IMR-90 (cell line): ENCODE measurements at regions not wholly inside any gene's neighbourhood (a gene's known extent, or its start where the extent isn't known, plus 50 kb on each side); places are given as distances from the start of the nearest gene placed in this dataset.

Source experiments
- ATAC-seq: fragments of 200-7000 bp; cut with Tn5 transposase; 2 replicates; pipeline ENCODE4 v1.9.1; 2020; ENCODE audit warnings: low read depth, mild to moderate bottlenecking, moderate library complexity
- BruUV-seq: library from RNA; stranded (reverse); fragments of 400-500 nt; replicated peaks from 2 replicates; lab custom pipeline; 2021; lab: Mats Ljungman, UMichigan
- CTCF ChIA-PET: fragments of 300-600 bp; formaldehyde crosslinking; extraction: SDS; loops from one replicate; lab custom pipeline; 2021; ENCODE audit warnings: antibody characterized with exemption; lab: Yijun Ruan, JAX
- POLR2A ChIA-PET: fragments of 300-600 bp; sonication (Branson Sonifier 250); formaldehyde crosslinking; loops from one replicate; lab custom pipeline; 2022; ENCODE audit warnings: antibody characterized with exemption; ENCODE audit not compliant: unreplicated experiment; lab: Charles Lee
- DNase-seq: peaks from one replicate; pipeline ENCODE4 v3.0.0; 2013
- H2AFZ ChIP-seq: replicated peaks from 2 replicates; pipeline ENCODE3; 2013; ENCODE audit warnings: low read length, mild to moderate bottlenecking; ENCODE audit not compliant: poor library complexity
- H2AK5ac ChIP-seq: 2 replicates; pipeline ENCODE4 v1.6.1; 2013; ENCODE audit warnings: low read depth, low read length, inconsistent platforms
- H2AK9ac ChIP-seq: replicated peaks from 2 replicates; pipeline ENCODE3; 2013; ENCODE audit warnings: mild to moderate bottlenecking, low read depth, low read length, moderate library complexity; ENCODE audit not compliant: poor library complexity
- H2BK120ac ChIP-seq: 2 replicates; pipeline ENCODE4 v1.6.1; 2013; ENCODE audit warnings: low read depth, low read length, inconsistent platforms
- H2BK15ac ChIP-seq: 3 replicates; pipeline ENCODE4 v1.6.1; 2013; ENCODE audit warnings: low read depth, low read length, inconsistent platforms
- H2BK20ac ChIP-seq: 2 replicates; pipeline ENCODE4 v1.6.1; 2013; ENCODE audit warnings: low read depth, mild to moderate bottlenecking, inconsistent platforms, low read length, moderate library complexity
- H2BK5ac ChIP-seq: 2 replicates; pipeline ENCODE4 v1.6.1; 2013; ENCODE audit warnings: mild to moderate bottlenecking, low read depth, low read length, inconsistent platforms; ENCODE audit not compliant: poor library complexity, severe bottlenecking
- H3K14ac ChIP-seq: replicated peaks from 2 replicates; pipeline ENCODE4 v1.6.1; 2013; ENCODE audit warnings: low read depth, low read length, inconsistent platforms
- H3K18ac ChIP-seq: 2 replicates; pipeline ENCODE4 v1.6.1; 2013; ENCODE audit warnings: low read depth, low read length, control low read depth
- H3K23ac ChIP-seq: 2 replicates; pipeline ENCODE4 v1.6.1; 2013; ENCODE audit warnings: low read depth, low read length, inconsistent platforms
- H3K27ac ChIP-seq: 2 replicates; pipeline ENCODE4 v1.5.1; 2013; ENCODE audit warnings: mild to moderate bottlenecking, control low read depth, low read length; ENCODE audit not compliant: insufficient read depth
- H3K27me3 ChIP-seq: 2 replicates; pipeline ENCODE4 v1.6.1; 2013; ENCODE audit warnings: low read length; ENCODE audit not compliant: control insufficient read depth, insufficient read depth
- H3K36me3 ChIP-seq: 2 replicates; pipeline ENCODE4 v1.6.1; 2013; ENCODE audit warnings: low read length, mixed read lengths; ENCODE audit not compliant: control insufficient read depth, insufficient read depth
- H3K4ac ChIP-seq: 2 replicates; pipeline ENCODE4 v1.6.1; 2013; ENCODE audit warnings: low read depth, low read length, inconsistent platforms
- H3K4me1 ChIP-seq: 2 replicates; pipeline ENCODE4 v1.6.1; 2013; ENCODE audit warnings: low read length, mixed read lengths; ENCODE audit not compliant: control insufficient read depth, insufficient read depth
- H3K4me2 ChIP-seq: 2 replicates; pipeline ENCODE4 v1.6.1; 2013; ENCODE audit warnings: low read depth, mild to moderate bottlenecking, control low read depth, low read length, moderate library complexity
- H3K4me3 ChIP-seq: 2 replicates; pipeline ENCODE4 v1.5.1; 2013; ENCODE audit warnings: low read depth, mild to moderate bottlenecking, control low read depth, low read length, moderate library complexity; ENCODE audit not compliant: insufficient read depth
- H3K56ac ChIP-seq: 2 replicates; pipeline ENCODE4 v1.6.1; 2013; ENCODE audit warnings: low read length, inconsistent platforms; ENCODE audit not compliant: insufficient read depth; ENCODE audit errors: extremely low read depth
- H3K79me1 ChIP-seq, 2 experiments: 2 replicates each; pipeline ENCODE4 v1.6.1; 2013; ENCODE audit warnings: low read length in 2 of 2, inconsistent platforms in 1 of 2, low read depth in 1 of 2
- H3K9ac ChIP-seq: 2 replicates; pipeline ENCODE4 v1.6.1; 2013; ENCODE audit warnings: low read depth, low read length, control low read depth
- H3K9me1 ChIP-seq: 2 replicates; pipeline ENCODE4 v1.6.1; 2013; ENCODE audit warnings: low read length, inconsistent platforms; ENCODE audit not compliant: insufficient read depth
- H3K9me3 ChIP-seq: 2 replicates; pipeline ENCODE4 v1.6.1; 2013; ENCODE audit warnings: low read length; ENCODE audit not compliant: control insufficient read depth, insufficient read depth
- H4K20me1 ChIP-seq: 2 replicates; pipeline ENCODE4 v1.6.1; 2013; ENCODE audit warnings: low read length, inconsistent platforms; ENCODE audit not compliant: insufficient read depth
- H4K5ac ChIP-seq: 2 replicates; pipeline ENCODE4 v1.6.1; 2013; ENCODE audit warnings: mild to moderate bottlenecking, low read depth, low read length, control low read depth
- H4K8ac ChIP-seq, 2 experiments: 2 replicates each; pipeline ENCODE4 v1.6.1; 2013; ENCODE audit warnings: low read depth in 2 of 2, low read length in 2 of 2, control low read depth in 1 of 2, inconsistent platforms in 1 of 2
- H4K91ac ChIP-seq: 2 replicates; pipeline ENCODE4 v1.6.1; 2013; ENCODE audit warnings: low read depth, low read length, inconsistent platforms; ENCODE audit not compliant: insufficient read depth
- CTCF ChIP-seq: conservative IDR thresholded peaks from 2 replicates; pipeline ENCODE4 v1.5.1; 2012; ENCODE audit warnings: mild to moderate bottlenecking, low read depth, low read length, improper control_type of control experiment
- MAFK ChIP-seq: IDR thresholded peaks from 2 replicates; pipeline ENCODE4 v1.6.1; 2012; ENCODE audit warnings: low read depth, low read length, improper control_type of control experiment
- NFE2L2 ChIP-seq: fragments of 150-350 bp; IDR thresholded peaks from 2 replicates; pipeline ENCODE4 v1.6.1; 2016; ENCODE audit warnings: low read depth, mild to moderate bottlenecking, low read length
- RAD21 ChIP-seq: IDR thresholded peaks from 2 replicates; pipeline ENCODE4 v1.6.1; 2012; ENCODE audit warnings: low read length, improper control_type of control experiment
- RCOR1 ChIP-seq: IDR thresholded peaks from 2 replicates; pipeline ENCODE4 v1.6.1; 2012; ENCODE audit warnings: mild to moderate bottlenecking, low read length, improper control_type of control experiment; ENCODE audit not compliant: insufficient replicate concordance
- RFX5 ChIP-seq: IDR thresholded peaks from 2 replicates; pipeline ENCODE4 v1.8.0; 2012; ENCODE audit warnings: low read depth, mild to moderate bottlenecking, low read length, moderate library complexity
- WGBS, 2 experiments: methylation state at CpG; one replicate each; pipeline versions ENCODE4 v1.1.5 to v1.1.7; 2013; ENCODE audit warnings: missing lambda C conversion rate in 2 of 2; ENCODE audit not compliant: insufficient read length in 1 of 2; ENCODE audit errors: extremely low coverage in 2 of 2; 5-methylcytosine and 5-hydroxymethylcytosine counted together
- dilution Hi-C: fragments of 300-500 bp; cut with HindIII; formaldehyde crosslinking; loops from one replicate; pipeline ENCODE4 v1.14.3; 2018; ENCODE audit warnings: low sequenced_read_pairs; ENCODE audit not compliant: unreplicated experiment
- in situ Hi-C: fragments of 300-500 bp; cut with MboI; formaldehyde crosslinking; loops from 3 replicates; pipeline ENCODE4 v1.14.3; 2019; ENCODE audit warnings: low sequenced_read_pairs, inconsistent platforms, mixed read lengths
- intact Hi-C: fragments of 100-400 bp; cut with micrococcal nuclease; formaldehyde crosslinking; loops from 2 replicates; pipeline ENCODE4 v1.10.0; 2022

DNA sequence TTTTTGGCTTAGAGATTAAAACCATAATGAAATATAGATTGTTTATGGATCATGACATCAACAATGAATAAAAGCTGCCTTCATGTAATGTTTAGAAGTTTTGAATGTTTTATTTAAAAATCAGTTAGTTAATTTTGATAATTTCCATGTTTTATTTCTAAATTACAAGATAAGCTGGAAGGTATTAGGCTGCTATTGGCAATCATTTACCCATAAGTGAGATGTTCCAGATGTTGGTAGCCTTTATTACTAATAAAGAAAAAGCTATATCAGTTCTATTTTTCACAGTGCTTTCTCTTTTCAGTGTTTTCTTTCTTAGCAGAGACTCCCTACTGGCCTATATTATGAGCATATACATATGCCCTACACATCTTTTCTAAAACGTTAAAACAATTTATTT is 347.0 kb downstream of the CSNK1G3 start:
- Histone ChIP-seq H3K14ac (no peak overlapping the region), H3K4ac (no peak overlapping the region), H4K5ac (no peak overlapping the region), H3K18ac (no peak overlapping the region), H3K27ac (no peak overlapping the region), H2AK5ac (no peak overlapping the region), H3K4me1 (no peaks in the 10 kb centered on the region), H2BK120ac (no peak overlapping the region), H2BK20ac (no peak overlapping the region), H3K9ac (no peak overlapping the region), H3K56ac (no peak overlapping the region), H3K4me2 (no peak overlapping the region), H4K91ac (no peak overlapping the region), H3K27me3 (no peaks in the 10 kb centered on the region; the same call in 1 of the 2 replicates), H3K36me3 (no peaks in the 10 kb centered on the region), H4K20me1 (no peaks in the 10 kb centered on the region), H3K79me1 (no peaks in the 10 kb centered on the region), H3K4me3 (no peak overlapping the region), H2BK5ac (no peak overlapping the region), H2AFZ (no peak overlapping the region), H3K9me3 (no peaks in the 10 kb centered on the region), H2AK9ac (no peak overlapping the region), H4K8ac (no peak overlapping the region), H3K9me1 (no peaks in the 10 kb centered on the region), H2BK15ac (no peak overlapping the region), H3K23ac (no peak overlapping the region)
- dilution Hi-C loops (no loop called here), in situ Hi-C loops (no loop called here), intact Hi-C loops (no loop called here)
- ATAC-seq: no peak
- BruUV-seq: no TSS peak
- WGBS, 2 experiments: no CpG with 5 or more reads among the region's 1 CpG
- no peak for TF ChIP-seq MAFK
- no peak for TF ChIP-seq NFE2L2
- no peak for TF ChIP-seq RCOR1
- TF ChIP-seq RFX5: no peak
- TF ChIP-seq RAD21: no peak
- no peak for TF ChIP-seq CTCF
- ChIA-PET POLR2A (no interaction called here), CTCF (no interaction called here)
- DNase-seq: no peak
